Skin epidermis (tissue), 12 donors: ENCODE measurements at regions not wholly inside any gene's neighbourhood (a gene's known extent, or its start where the extent isn't known, plus 50 kb on each side); places are given as distances from the start of the nearest gene placed in this dataset.
A peak's percentile ranks its signal among the peaks of the same experiment; 100 is the strongest.
"Not testable (repeated sequence)": the region's sequence is repeated elsewhere in the genome, so short reads cannot be mapped to it uniquely, and the experiment has no call there.

Experiments
- H3K27ac ChIP-seq, 21 experiments: fragments of 200-600 bp; sonication (generic) in 11 of 21; one replicate each; pipeline ENCODE4 v1.5.0; 2020; ENCODE audit warnings: mild to moderate bottlenecking in 3 of 21, inconsistent platforms in 2 of 21, moderate library complexity in 2 of 21
- H3K4me3 ChIP-seq, 7 experiments: fragments of 200-600 bp; sonication (generic) in 2 of 7; one replicate each; pipeline ENCODE4 v1.5.0; 2020; ENCODE audit warnings: inconsistent platforms in 2 of 7, mild to moderate bottlenecking in 2 of 7, moderate library complexity in 1 of 7

- no peak overlapping the region for H3K27ac ChIP-seq
- H3K4me3 ChIP-seq: peak overlapping the region in 2 of 7 experiments; percentile 6 to 29
Observed at GRCh38 chr17:77527409-77527808, 386.6 kb downstream of the SEC14L1 start.

GRCh38 chr17:77527836-77528505 is 387.2 kb downstream of the SEC14L1 start:
- Histone ChIP-seq H3K27ac (peak overlapping the region in 1 of 21 experiments; percentile 21), H3K4me3 (peak overlapping the region in 3 of 7 experiments; percentile 16 to 37 (median 33))

DNA sequence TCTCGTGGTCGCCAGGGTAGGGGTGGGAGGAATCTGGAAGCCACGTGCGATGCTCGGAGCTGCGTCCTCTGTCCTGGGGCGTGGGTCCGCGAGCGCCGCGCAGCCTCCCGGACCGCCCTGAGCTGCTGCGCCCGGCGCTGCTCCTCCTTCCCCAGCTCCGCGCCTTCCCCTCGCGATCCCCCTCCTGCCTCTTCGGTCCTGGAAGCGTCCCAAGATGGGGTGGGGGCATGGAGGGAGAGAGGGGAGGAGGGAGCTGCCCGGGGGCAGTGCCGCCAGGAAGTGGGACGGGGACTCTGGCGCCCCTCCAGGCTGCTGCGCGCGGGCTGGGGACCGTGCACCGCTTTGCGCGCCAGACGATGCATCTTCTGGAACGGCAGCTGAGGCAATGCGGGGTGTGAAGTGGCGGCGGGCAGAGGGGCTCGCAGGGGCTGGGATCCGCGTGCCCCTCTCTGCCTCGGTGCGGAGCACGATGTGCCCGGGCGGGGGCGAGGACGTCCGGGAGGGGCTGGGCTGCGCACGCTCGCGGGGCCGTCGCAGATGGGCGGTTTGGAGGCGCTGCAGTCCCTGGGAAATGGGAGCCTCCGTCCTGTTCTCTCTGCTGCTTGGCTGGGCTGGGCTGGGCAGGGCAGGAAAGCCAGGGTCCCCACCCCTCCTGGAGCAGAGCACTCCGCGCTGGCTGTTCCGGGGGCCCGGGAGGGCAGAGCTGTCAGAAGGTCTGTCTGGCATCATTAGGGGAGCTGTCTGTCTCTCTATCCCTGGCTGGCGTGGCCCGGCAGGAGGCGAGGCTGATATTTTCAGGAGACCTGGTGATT is 388.0 kb downstream of the SEC14L1 start:
- Histone ChIP-seq H3K4me3 (peak overlapping the region in 4 of 7 experiments; percentile 6 to 37 (median 24)), H3K27ac (peak overlapping the region in 1 of 21 experiments; percentile 21)

DNA sequence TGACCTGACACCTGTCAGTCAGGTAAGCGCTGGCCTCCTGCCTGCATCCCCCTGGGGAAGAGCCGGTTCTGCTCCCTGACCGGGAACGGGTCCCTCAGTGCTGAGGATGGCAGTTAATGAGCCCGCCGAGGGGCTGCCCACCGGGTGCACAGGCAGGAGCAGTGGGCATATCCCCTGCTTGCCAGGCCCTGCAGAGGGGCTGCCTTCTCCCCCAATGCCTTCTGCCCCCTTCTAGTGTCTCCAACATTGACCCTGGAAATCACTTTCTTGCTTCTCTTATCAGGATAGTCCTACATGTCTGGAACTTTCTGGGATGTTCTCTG is 388.5 kb downstream of the SEC14L1 start:
- Histone ChIP-seq H3K4me3 (peak overlapping the region in 1 of 7 experiments; percentile 33), H3K27ac (no peak overlapping the region)

DNA sequence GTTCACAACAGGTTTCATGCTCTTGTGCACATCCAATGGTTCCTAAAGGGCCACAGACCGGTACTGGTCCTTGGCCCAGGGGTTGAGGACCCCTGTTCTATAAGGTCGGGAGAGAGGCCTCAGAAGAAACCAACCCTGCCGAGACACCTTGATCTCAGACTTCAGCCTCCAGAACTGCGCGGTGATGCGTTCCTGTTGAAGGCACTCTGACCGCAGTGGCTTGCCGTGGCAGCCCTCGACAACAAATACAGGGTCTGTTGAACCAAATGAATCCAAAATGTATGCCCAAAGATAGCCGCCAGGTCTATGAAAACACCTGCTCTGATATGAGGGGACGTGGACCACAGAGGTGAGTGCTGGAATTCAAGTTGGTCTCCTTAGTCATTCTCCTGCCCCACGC is 389.8 kb downstream of the SEC14L1 start:
- H3K27ac ChIP-seq: no peak overlapping the region
- no peak overlapping the region for H3K4me3 ChIP-seq

GRCh38 chr17:77531002-77531401 is 390.2 kb downstream of the SEC14L1 start:
- Histone ChIP-seq H3K4me3 (no peak overlapping the region), H3K27ac (no peak overlapping the region)

DNA sequence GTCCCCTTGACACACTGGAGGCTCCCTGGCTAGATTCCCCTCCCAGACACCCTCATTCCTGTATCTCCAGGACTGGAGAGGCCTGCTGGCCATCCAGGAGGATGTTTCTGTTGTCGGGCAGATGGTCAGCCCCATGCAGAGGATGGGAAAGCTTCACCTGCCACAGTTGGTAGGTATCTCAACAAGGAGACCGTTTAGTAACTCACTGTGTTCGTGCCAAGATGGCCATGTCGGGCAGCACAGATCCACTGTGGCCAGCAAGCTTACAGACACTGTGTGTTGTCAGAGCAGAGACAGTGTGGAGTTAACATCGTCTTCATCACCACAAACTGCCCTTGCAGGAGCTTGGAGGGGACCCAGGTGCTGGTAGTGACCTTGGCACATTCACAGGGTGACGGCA is 390.9 kb downstream of the SEC14L1 start:
- Histone ChIP-seq H3K4me3 (no peak overlapping the region), H3K27ac (no peak overlapping the region)

DNA sequence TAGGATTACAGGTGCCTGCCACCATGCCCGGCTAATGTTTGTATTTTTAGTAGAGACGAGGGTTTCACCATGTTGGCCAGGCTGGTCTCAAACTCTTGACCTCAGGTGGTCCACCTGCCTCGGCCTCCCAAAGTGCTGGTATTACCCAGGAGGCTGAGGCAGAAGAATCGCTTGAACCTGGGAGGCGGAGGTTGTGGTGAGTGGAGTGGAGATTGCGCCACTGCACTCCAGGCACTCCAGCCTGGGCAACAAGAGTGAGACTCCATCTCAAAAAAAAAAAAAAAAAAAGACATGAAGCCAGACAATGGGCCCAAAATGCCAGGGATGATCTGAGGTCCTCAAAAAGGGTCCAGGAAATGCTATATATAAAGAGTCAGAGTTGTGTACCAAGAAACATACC is 392.9 kb downstream of the SEC14L1 start:
- H3K27ac ChIP-seq, H3K4me3 ChIP-seq: not testable (repeated sequence)

- no peak overlapping the region for H3K27ac ChIP-seq
Observed at GRCh38 chr17:77534137-77534536, 393.4 kb downstream of the SEC14L1 start.

GRCh38 chr17:77535435-77535834 is 394.7 kb downstream of the SEC14L1 start:
- Histone ChIP-seq H3K27ac (no peak overlapping the region), H3K4me3 (no peak overlapping the region)

More at GRCh38 chr17:77534137-77534536, 393.4 kb downstream of the SEC14L1 start:
- no peak overlapping the region for H3K4me3 ChIP-seq

- Histone ChIP-seq H3K4me3 (no peak overlapping the region), H3K27ac (no peak overlapping the region)
Observed at GRCh38 chr17:77535892-77536291, 395.1 kb downstream of the SEC14L1 start.

DNA sequence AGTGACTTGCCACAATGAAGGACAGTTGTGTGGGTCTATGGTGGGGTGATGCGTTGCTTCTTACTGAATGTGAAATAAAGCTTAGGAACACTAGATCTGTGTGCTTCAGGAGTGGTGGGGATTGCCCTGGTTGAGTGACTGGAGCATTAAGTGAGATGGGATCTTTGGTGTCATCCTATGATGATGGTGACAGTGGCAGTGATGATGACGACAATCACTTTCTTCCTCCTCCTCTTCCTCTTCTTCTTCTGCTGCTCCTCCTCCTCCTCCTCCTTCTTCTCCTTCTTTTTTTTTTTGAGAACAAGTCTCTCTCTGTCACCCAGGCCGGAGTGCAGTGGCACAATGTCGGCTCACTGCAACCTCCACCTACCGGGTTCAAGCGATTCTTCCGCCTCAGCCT is 396.8 kb downstream of the SEC14L1 start:
- Histone ChIP-seq H3K4me3 (no peak overlapping the region), H3K27ac (no peak overlapping the region)

GRCh38 chr17:77540531-77540930 is 399.8 kb downstream of the SEC14L1 start:
- Histone ChIP-seq H3K4me3 (no peak overlapping the region), H3K27ac (no peak overlapping the region)

DNA sequence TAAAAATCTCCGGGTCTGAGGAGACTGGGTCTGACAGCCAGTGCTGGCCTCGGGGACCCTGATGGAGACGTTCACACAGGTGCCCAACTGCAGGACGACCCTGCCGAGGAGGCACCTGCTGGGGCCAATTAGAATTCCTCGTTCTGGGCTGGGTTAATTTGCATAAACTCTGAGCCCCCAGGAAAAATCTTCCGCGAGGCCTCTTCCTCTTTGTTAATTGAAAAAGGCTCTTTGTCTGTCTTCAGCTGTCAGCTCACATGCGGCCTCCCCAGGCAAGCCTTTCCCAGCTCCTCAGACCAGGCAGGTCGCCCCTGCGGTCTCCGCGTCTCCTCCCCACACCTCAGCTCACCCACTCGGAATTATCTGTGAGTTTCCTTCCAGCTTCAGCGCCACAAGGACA is 400.2 kb downstream of the SEC14L1 start:
- H3K4me3 ChIP-seq: no peak overlapping the region
- no peak overlapping the region for H3K27ac ChIP-seq

DNA sequence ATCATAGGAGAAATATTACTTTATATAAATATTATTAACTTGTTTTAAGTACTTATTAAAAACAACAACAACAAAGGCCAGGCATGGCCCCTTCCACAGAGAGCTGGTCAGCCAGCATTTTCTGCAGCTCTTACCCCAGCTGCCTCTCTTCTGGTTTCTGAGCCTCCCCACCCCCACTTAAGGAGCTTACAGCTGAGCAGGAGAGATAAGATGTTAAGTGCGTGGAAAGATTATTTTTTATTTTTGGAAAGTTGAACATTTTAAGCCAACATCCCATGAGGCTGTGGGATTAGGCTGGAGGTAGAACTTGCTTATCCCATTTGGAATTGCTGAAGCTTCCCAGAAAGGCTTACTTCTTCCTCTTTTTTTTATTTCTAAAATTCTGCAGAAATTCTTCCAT is 401.2 kb downstream of the SEC14L1 start:
- Histone ChIP-seq H3K27ac (peak overlapping the region in 1 of 21 experiments; percentile 3), H3K4me3 (no peak overlapping the region)

GRCh38 chr17:77542551-77543490 is 402.1 kb downstream of the SEC14L1 start:
- H3K27ac ChIP-seq: peak overlapping the region in 1 of 21 experiments; percentile 3
- no peak overlapping the region for H3K4me3 ChIP-seq

GRCh38 chr17:77543801-77544200 is 403.0 kb downstream of the SEC14L1 start:
- H3K4me3 ChIP-seq: no peak overlapping the region
- H3K27ac ChIP-seq: no peak overlapping the region

DNA sequence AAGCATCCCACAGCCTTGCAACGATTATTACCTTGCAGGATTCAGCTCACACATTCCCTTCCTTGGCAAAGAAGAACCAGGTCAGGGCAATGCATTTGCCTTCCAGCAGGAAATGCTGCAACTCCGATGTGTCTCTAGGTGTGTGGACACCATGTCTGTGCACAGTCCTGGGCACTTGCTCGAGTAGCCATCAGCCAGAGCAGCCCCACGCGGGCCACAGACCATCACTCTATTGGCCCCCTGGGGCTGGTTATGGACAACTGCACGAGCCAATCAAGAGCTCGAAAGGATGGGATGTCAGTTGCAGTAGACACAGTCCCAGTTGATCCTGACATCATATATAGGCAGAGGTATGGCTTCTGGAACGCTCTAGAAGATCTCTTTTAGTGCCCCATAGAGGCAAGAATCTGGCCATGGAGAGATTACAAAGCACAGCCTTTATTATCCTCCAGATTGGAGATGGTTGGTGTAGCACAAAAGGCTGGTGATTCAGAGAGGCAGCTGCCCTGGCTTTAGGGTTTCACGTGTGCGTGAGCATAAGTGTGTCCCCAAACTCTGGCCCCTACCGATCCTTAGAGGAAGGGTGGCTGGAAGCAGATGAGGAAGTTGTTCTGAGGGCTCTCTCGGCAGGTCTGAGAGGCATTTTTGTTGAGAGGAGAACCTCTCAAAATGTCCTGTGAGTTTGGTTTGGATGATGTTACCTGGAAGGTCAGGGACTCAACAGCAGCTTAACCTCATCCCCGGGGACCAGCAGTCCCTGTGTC is 403.8 kb downstream of the SEC14L1 start:
- no peak overlapping the region for H3K4me3 ChIP-seq
- H3K27ac ChIP-seq: no peak overlapping the region

DNA sequence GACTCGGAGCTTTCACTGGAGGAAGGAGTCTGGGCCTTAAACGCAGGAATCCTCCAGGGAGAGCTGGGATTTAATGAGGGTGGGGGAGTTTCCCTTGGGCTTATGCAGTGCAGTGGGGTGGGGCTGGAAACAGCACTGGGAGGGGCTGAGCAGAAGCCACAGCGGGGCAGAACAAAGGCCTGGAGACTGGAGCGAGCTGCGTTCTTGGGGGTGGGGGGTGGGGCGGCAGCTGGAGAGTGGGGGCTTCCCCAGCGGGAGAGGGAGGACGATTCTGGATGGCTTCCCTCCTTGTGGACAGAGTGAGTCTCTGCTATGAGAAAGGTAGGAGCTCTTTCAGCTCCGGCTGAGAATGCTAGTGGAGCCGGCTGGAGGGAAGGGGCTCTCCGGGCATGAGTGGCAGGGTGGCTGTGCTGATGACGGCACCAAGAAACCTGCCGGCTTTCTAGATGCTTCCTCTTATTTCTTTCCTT is 406.0 kb downstream of the SEC14L1 start:
- Histone ChIP-seq H3K4me3 (peak overlapping the region in 1 of 7 experiments; percentile 13), H3K27ac (no peak overlapping the region)
